IPS-18a (cell line): ENCODE measurements at regions not wholly inside any gene's neighbourhood (a gene's known extent, or its start where the extent isn't known, plus 50 kb on each side); places are given as distances from the start of the nearest gene placed in this dataset.
"Not testable (repeated sequence)": the region's sequence is repeated elsewhere in the genome, so short reads cannot be mapped to it uniquely, and the experiment has no call there.

ENCODE experiments used
- H3K27ac ChIP-seq: one replicate; pipeline ENCODE4 v1.5.1; 2013; ENCODE audit warnings: low read length
- H3K27me3 ChIP-seq: one replicate; pipeline ENCODE4 v1.6.1; 2013; ENCODE audit warnings: mild to moderate bottlenecking, low read length; ENCODE audit not compliant: control insufficient read depth, insufficient read depth
- H3K36me3 ChIP-seq: one replicate; pipeline ENCODE4 v1.6.1; 2013; ENCODE audit warnings: low read depth, low read length; ENCODE audit not compliant: control insufficient read depth
- H3K4me1 ChIP-seq: one replicate; pipeline ENCODE4 v1.6.1; 2013; ENCODE audit warnings: low read depth, low read length; ENCODE audit not compliant: control insufficient read depth
- H3K4me3 ChIP-seq: one replicate; pipeline ENCODE4 v1.5.1; 2013; ENCODE audit warnings: low read length
- H3K9ac ChIP-seq: one replicate; pipeline ENCODE4 v1.6.1; 2013; ENCODE audit warnings: mild to moderate bottlenecking, low read length, moderate library complexity
- H3K9me3 ChIP-seq: one replicate; pipeline ENCODE4 v1.6.1; 2013; ENCODE audit warnings: low read depth, low read length; ENCODE audit not compliant: control insufficient read depth

GRCh38 chr4:13816472-13816871 is 188.9 kb upstream of the BOD1L1 start:
- Histone ChIP-seq H3K27me3 (no peaks in the 10 kb centered on the region), H3K9me3 (no peaks in the 10 kb centered on the region), H3K4me3 (no peak overlapping the region), H3K36me3 (no peaks in the 10 kb centered on the region), H3K9ac (no peak overlapping the region), H3K27ac (no peak overlapping the region), H3K4me1 (no peaks in the 10 kb centered on the region)

GRCh38 chr4:13821522-13821921 is 194.0 kb upstream of the BOD1L1 start:
- no peaks in the 10 kb centered on the region for H3K4me1 ChIP-seq
- no peaks in the 10 kb centered on the region for H3K9me3 ChIP-seq
- no peaks in the 10 kb centered on the region for H3K27me3 ChIP-seq
- H3K27ac ChIP-seq = no peak overlapping the region
- no peak overlapping the region for H3K9ac ChIP-seq
- no peaks in the 10 kb centered on the region for H3K36me3 ChIP-seq
- H3K4me3 ChIP-seq = no peak overlapping the region

DNA sequence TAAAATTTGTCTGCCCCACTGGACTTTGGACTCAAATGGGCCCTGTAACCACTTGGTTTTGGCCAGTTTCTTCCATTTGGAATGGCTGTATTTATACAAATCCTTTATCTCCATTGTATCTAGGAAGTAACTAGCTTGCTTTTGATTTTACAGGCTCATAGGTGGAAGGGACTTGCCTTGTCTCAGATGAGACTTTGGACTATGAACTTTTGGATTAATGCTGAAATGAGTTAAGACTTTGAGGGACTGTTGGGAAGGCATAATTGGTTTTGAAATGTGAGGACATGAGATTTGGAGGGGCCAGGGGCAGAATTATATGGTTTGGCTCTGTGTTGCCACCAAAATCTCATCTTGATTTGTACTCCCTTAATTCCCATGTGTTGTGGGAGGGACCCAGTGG is 198.3 kb upstream of the BOD1L1 start:
- not testable (repeated sequence) for H3K4me1 ChIP-seq, H3K9me3 ChIP-seq, H3K9ac ChIP-seq, H3K27me3 ChIP-seq, H3K4me3 ChIP-seq, H3K27ac ChIP-seq, H3K36me3 ChIP-seq

DNA sequence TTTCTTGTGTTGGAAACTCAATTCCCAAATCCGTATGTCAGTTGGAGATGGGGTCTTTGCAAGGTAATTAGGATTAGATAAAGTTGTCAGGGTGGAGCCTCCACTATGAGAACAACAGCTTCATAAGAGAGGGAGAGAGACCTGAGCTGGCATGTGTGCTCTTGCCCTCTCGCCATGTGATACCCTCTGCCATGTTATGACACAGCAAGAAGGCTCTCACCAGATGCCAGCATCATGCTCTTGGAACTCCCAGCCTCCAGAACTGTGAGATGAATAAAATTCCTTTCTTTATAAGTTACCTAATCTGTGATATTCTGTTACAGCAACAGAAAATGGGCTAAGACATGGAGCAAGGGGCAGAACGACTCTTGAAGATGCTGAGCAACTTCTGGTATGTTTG is 201.9 kb upstream of the BOD1L1 start:
- no peak overlapping the region for H3K27ac ChIP-seq
- H3K4me1 ChIP-seq = no peaks in the 10 kb centered on the region
- no peaks in the 10 kb centered on the region for H3K36me3 ChIP-seq
- H3K4me3 ChIP-seq = no peak overlapping the region
- no peak overlapping the region for H3K9ac ChIP-seq
- no peaks in the 10 kb centered on the region for H3K27me3 ChIP-seq
- H3K9me3 ChIP-seq = no peaks in the 10 kb centered on the region

GRCh38 chr4:13830449-13830848 is 202.9 kb upstream of the BOD1L1 start:
- Histone ChIP-seq H3K4me1 (no peaks in the 10 kb centered on the region), H3K36me3 (no peaks in the 10 kb centered on the region), H3K27ac (no peak overlapping the region), H3K9ac (no peak overlapping the region), H3K27me3 (no peaks in the 10 kb centered on the region), H3K9me3 (no peaks in the 10 kb centered on the region), H3K4me3 (no peak overlapping the region)

DNA sequence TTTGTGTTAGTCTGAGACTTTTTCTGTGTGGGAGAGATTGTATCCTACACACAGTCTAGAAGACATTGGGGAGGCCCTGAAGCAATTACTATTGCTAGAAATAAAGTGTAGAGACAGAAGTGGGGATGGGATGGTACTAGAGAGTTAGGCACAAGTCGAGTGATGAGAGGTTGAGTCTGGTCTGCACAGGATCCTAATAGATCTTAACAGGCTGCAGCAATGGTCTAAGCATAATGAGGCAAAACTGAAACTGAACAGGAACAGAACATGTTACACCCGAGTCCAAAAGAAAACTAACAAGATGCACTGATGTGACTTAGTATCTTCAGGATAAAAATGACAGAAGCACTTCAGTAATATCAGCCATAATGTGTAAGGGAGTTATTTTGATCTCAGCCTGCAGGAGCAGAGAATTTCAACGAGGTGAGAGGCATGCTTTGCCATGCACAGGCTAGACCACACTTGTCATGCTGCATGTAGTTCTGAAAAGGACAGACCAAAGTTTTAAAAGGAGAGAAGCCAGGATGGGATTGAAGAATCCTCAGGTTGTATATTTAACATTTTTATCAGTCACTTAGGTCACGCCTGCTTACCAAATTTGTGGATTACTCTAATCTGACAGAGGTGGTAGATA is 205.8 kb upstream of the BOD1L1 start:
- Histone ChIP-seq H3K4me3 (no peak overlapping the region), H3K4me1 (no peaks in the 10 kb centered on the region), H3K36me3 (no peaks in the 10 kb centered on the region), H3K9ac (no peak overlapping the region), H3K27ac (no peak overlapping the region), H3K27me3 (no peaks in the 10 kb centered on the region), H3K9me3 (no peaks in the 10 kb centered on the region)

- Histone ChIP-seq H3K4me1 (no peaks in the 10 kb centered on the region), H3K4me3 (no peak overlapping the region)
These were observed 209.7 kb upstream of the BOD1L1 start for GRCh38 chr4:13836946-13837912.

GRCh38 chr4:13840502-13841190 is 213.1 kb upstream of the BOD1L1 start:
- no peaks in the 10 kb centered on the region for H3K36me3 ChIP-seq
- no peak overlapping the region for H3K4me3 ChIP-seq
- H3K4me1 ChIP-seq = no peaks in the 10 kb centered on the region
- no peaks in the 10 kb centered on the region for H3K9me3 ChIP-seq
- H3K27me3 ChIP-seq = no peaks in the 10 kb centered on the region
- no peak overlapping the region for H3K27ac ChIP-seq
- no peak overlapping the region for H3K9ac ChIP-seq

More at GRCh38 chr4:13836946-13837912, 209.7 kb upstream of the BOD1L1 start:
- Histone ChIP-seq H3K27ac (no peak overlapping the region), H3K36me3 (no peaks in the 10 kb centered on the region), H3K27me3 (no peaks in the 10 kb centered on the region), H3K9ac (no peak overlapping the region), H3K9me3 (no peaks in the 10 kb centered on the region)

GRCh38 chr4:13844740-13845139 is 217.2 kb upstream of the BOD1L1 start:
- H3K4me1 ChIP-seq = no peaks in the 10 kb centered on the region
- H3K27ac ChIP-seq = no peak overlapping the region
- H3K36me3 ChIP-seq = no peaks in the 10 kb centered on the region
- H3K9ac ChIP-seq = no peak overlapping the region
- no peak overlapping the region for H3K4me3 ChIP-seq
- H3K9me3 ChIP-seq = no peaks in the 10 kb centered on the region
- no peaks in the 10 kb centered on the region for H3K27me3 ChIP-seq

- H3K4me1 ChIP-seq = no peaks in the 10 kb centered on the region
- no peak overlapping the region for H3K9ac ChIP-seq
- no peaks in the 10 kb centered on the region for H3K9me3 ChIP-seq
These were observed 222.3 kb upstream of the BOD1L1 start for GRCh38 chr4:13849778-13850177.

GRCh38 chr4:13851085-13851940 is 223.8 kb upstream of the BOD1L1 start:
- Histone ChIP-seq H3K4me3 (no peak overlapping the region), H3K9me3 (no peaks in the 10 kb centered on the region), H3K9ac (no peak overlapping the region), H3K27me3 (no peaks in the 10 kb centered on the region), H3K27ac (no peak overlapping the region), H3K36me3 (no peaks in the 10 kb centered on the region), H3K4me1 (no peaks in the 10 kb centered on the region)

More at GRCh38 chr4:13849778-13850177, 222.3 kb upstream of the BOD1L1 start:
- H3K36me3 ChIP-seq = no peaks in the 10 kb centered on the region
- H3K27me3 ChIP-seq = no peaks in the 10 kb centered on the region
- H3K27ac ChIP-seq = no peak overlapping the region
- no peak overlapping the region for H3K4me3 ChIP-seq
